Panc1 (cell line): ENCODE measurements at regions not wholly inside any gene's neighbourhood (a gene's known extent, or its start where the extent isn't known, plus 50 kb on each side); places are given as distances from the start of the nearest gene placed in this dataset.

Source experiments
- TF ChIP-seq, protein P1 (sequence below): fragments of 450-650 bp; IDR thresholded peaks from 2 replicates; pipeline ENCODE4 v1.5.1; 2017; ENCODE audit warnings: mild to moderate bottlenecking
- TF ChIP-seq, protein P2 (sequence below), 2 experiments: IDR thresholded peaks; 2 replicates each; pipeline ENCODE4 v1.6.1; 2011 to 2012; ENCODE audit warnings: low read depth in 2 of 2, control low read depth in 1 of 2, low read length in 1 of 2, mild to moderate bottlenecking in 1 of 2, moderate library complexity in 1 of 2; ENCODE audit not compliant: insufficient read depth in 1 of 2

GRCh38 chr4:11565213-11565612 lies 136.5 kb upstream of the HS3ST1 start:
- TF ChIP-seq, protein P1, sequence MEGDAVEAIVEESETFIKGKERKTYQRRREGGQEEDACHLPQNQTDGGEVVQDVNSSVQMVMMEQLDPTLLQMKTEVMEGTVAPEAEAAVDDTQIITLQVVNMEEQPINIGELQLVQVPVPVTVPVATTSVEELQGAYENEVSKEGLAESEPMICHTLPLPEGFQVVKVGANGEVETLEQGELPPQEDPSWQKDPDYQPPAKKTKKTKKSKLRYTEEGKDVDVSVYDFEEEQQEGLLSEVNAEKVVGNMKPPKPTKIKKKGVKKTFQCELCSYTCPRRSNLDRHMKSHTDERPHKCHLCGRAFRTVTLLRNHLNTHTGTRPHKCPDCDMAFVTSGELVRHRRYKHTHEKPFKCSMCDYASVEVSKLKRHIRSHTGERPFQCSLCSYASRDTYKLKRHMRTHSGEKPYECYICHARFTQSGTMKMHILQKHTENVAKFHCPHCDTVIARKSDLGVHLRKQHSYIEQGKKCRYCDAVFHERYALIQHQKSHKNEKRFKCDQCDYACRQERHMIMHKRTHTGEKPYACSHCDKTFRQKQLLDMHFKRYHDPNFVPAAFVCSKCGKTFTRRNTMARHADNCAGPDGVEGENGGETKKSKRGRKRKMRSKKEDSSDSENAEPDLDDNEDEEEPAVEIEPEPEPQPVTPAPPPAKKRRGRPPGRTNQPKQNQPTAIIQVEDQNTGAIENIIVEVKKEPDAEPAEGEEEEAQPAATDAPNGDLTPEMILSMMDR: no peak
- TF ChIP-seq, protein P2, sequence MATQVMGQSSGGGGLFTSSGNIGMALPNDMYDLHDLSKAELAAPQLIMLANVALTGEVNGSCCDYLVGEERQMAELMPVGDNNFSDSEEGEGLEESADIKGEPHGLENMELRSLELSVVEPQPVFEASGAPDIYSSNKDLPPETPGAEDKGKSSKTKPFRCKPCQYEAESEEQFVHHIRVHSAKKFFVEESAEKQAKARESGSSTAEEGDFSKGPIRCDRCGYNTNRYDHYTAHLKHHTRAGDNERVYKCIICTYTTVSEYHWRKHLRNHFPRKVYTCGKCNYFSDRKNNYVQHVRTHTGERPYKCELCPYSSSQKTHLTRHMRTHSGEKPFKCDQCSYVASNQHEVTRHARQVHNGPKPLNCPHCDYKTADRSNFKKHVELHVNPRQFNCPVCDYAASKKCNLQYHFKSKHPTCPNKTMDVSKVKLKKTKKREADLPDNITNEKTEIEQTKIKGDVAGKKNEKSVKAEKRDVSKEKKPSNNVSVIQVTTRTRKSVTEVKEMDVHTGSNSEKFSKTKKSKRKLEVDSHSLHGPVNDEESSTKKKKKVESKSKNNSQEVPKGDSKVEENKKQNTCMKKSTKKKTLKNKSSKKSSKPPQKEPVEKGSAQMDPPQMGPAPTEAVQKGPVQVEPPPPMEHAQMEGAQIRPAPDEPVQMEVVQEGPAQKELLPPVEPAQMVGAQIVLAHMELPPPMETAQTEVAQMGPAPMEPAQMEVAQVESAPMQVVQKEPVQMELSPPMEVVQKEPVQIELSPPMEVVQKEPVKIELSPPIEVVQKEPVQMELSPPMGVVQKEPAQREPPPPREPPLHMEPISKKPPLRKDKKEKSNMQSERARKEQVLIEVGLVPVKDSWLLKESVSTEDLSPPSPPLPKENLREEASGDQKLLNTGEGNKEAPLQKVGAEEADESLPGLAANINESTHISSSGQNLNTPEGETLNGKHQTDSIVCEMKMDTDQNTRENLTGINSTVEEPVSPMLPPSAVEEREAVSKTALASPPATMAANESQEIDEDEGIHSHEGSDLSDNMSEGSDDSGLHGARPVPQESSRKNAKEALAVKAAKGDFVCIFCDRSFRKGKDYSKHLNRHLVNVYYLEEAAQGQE (IDR thresholded peaks at IDR 0.05; ENCODE audit: insufficient read depth in 1 of 2, low read depth in 2 of 2, low read length in 1 of 2): no peak
